GM19324 (cell line): ENCODE measurements at regions not wholly inside any gene's neighbourhood (a gene's known extent, or its start where the extent isn't known, plus 50 kb on each side); places are given as distances from the start of the nearest gene placed in this dataset.
"Not testable (repeated sequence)": the region's sequence is repeated elsewhere in the genome, so short reads cannot be mapped to it uniquely, and the experiment has no call there.

Experiments
- ATAC-seq: cut with Tn5 transposase; IDR thresholded peaks from one replicate; pipeline ENCODE4 v1.9.1; 2021; ENCODE audit warnings: mild to moderate bottlenecking, moderate library complexity; ENCODE audit not compliant: unreplicated experiment, low FRiP score

GRCh38 chr1:234814235-234814634 lies 204.3 kb upstream of the IRF2BP2 start:
- ATAC-seq: not testable (repeated sequence)

- not testable (repeated sequence) for ATAC-seq
Measured at GRCh38 chr1:234811824-234812223, 201.8 kb upstream of the IRF2BP2 start.

- ATAC-seq: not testable (repeated sequence)
Measured at GRCh38 chr1:234810726-234811125, 200.7 kb upstream of the IRF2BP2 start.

GRCh38 chr1:234809854-234810245 lies 199.9 kb upstream of the IRF2BP2 start:
- ATAC-seq: not testable (repeated sequence)

DNA sequence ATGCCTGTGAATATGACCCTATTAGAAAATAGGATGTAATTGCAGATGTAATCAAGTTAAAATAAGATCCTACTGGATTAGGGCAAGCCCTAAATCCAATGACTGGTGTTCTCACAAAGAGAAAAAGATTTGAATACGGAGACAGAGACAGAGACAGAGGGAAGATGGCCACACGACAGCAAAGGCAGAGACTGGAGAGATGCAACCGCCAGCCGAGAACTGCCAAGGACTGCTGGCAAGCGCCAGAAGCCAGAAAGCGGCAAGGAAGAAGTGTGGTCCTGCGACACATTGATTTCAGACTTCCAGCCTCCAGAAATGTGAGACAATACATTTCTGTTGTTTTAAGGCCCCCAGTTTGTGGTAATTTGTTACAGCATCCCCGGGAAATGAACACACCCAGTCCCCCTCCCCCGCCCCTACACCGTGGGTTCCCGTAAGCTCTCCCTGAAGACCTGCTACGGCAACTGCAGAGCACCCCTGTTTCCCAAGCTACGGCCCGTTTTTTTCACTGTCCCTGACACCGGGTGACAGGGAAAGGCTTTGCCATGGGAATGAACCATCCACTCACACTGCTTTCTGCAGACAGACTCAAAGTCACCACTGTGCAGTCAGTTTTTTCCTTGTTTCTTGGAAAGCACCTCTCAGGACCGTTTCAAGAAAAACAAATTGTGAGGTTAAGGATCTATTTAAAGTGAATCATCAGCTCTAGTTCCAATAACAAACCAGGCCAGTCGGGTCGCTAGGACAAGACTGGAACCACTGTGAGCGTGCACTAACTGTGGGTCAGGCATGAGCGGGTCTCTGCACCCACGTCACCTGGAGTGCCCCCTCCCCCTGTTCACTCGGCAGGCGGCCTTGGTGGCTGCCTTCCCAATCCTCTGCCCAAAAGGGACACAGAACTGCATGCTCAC lies 199.2 kb upstream of the IRF2BP2 start:
- ATAC-seq: not testable (repeated sequence)

- ATAC-seq: not testable (repeated sequence)
Measured at GRCh38 chr1:234808459-234808858, 198.5 kb upstream of the IRF2BP2 start.

DNA sequence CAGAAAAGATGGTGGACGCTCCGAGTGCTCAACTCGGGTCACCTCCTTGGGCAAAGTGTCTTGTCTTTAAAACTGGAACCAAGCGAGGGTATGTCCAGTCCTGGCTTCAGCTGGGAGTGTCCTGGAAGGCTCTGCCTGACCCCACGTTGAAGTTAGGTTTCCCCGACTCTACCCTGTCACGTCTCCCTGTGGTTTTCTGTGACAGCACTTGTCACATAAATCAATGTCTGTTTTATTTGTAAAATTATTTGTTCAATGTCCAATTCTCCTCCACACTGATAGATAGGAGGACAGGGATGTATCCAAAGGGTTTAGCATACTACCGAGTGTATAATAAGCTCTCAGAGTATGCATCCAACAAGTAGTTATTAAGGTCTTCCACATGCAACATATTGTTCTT lies 197.7 kb upstream of the IRF2BP2 start:
- ATAC-seq: not testable (repeated sequence)

DNA sequence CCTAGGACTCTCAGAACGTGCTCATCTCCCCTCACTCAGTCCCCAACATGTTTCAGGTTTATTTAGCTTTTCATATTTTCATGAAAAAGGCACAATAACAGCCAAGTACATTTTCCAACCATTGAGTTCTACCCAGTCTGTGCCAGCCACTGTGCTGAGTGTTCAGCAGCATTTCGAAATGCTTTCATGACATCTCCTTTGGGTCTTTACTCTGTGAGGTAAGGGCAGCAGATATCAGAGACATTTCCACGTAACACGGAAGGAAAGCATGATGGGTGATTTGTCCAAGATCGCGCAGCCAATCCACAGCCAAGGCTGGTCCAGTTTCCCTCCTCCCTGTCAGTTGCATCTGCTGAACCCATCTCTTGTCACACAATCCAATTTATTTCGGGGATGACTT lies 192.6 kb upstream of the IRF2BP2 start:
- not testable (repeated sequence) for ATAC-seq

DNA sequence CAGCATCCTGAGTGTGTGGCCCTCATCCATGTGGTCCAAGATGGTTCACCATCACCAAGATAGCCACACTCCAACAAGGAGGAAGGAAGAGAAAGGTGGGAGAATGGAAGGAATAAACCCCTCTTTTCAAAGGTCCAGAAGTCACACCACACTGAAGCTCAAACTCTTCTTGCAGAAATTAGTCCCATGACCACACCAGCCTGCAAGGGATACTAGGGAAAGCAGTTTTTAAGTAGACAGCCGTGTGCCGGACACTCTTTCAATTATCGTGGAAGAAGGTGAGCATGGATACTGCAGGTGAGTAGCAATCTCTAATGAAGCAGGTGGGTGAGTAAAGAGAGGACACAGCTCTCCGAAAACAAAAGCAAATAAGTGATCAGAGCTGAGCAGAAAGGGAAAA lies 191.7 kb upstream of the IRF2BP2 start:
- not testable (repeated sequence) for ATAC-seq

GRCh38 chr1:234801147-234801546 lies 191.2 kb upstream of the IRF2BP2 start:
- ATAC-seq: not testable (repeated sequence)

DNA sequence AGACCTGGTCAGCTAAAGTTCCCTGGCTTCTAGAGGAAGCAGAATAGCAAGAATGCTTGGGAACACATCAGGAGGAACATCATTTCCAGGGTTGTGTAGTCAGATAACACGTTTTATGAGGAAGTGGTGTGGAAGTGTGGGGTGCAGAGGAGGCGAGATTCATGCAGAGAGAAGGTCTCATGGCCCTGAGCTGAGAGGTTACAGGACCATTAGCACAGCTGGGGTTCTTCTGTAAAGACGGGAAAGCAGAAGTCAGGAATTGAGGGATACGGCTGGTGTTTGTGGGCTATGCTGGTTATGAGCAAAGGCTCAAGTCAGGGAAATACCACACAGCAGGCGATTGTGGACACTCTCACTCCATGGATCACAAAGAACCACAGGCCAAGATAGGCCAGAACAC lies 190.6 kb upstream of the IRF2BP2 start:
- ATAC-seq: not testable (repeated sequence)

DNA sequence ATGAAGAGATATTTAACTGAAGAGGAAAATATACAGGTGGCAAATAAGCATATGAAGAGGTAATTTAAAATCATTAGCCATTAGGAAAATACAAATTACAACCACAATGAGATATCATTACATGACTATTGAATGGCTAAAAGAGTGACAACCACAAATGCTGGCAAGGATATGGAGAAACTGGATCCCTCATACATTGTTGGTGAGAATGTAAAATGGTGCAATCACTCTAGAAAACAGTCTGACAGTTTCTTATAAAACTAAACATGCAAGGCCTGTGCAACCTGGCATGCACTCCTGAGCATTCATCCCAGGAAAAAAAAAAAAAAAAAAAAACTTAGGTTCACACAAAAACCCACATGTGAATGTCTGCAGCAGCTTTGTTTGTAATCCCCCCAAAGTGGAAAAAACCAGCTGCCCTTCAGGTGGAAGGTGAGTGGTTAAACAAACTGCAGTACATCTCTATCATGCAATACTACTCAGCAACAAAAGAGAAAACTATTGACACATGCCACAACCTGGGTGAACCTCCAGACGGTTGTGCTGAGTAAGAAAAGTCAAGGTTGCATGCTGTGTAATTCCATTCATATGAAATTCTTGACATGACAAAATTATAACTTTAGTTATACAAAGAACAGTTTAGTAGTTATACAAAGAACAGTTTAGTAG lies 189.2 kb upstream of the IRF2BP2 start:
- ATAC-seq: not testable (repeated sequence)

- not testable (repeated sequence) for ATAC-seq
Measured at GRCh38 chr1:234797216-234797615, 187.2 kb upstream of the IRF2BP2 start.

- ATAC-seq: not testable (repeated sequence)
Measured at GRCh38 chr1:234796438-234796792, 186.4 kb upstream of the IRF2BP2 start.

DNA sequence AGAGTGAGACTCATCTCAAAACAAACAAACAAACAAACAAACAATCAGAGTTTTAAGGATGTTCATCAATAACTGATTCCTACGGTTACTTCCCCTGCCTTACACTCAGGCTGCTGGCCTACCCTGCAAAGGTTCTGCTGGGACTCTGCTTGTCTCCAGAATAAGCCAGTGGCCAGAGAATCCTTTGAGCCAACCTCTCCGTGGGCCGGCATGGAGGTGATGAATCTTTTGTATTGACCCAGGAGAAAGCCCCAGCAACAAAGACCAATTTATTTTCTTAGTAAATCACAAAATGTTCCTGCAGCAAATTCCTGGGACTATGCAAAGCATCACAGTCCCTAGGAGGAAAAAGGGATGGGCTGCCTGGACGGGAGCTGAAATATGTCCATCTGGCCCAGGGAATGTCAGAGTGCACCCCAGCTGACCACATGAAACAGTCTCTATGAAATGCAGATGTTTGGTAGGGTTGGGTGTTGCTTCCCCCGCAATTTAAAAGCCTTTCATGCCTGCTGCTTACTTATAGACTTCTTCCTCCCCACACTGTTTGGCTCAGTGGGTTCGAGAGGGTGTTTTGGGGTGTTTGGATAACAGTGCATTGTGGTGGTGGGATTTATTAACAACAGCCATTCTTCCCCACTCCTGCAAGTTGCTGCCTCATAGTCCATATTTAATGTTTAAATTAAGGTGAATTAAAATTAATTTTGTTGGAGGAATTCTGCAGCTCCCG lies 185.9 kb upstream of the IRF2BP2 start:
- not testable (repeated sequence) for ATAC-seq

DNA sequence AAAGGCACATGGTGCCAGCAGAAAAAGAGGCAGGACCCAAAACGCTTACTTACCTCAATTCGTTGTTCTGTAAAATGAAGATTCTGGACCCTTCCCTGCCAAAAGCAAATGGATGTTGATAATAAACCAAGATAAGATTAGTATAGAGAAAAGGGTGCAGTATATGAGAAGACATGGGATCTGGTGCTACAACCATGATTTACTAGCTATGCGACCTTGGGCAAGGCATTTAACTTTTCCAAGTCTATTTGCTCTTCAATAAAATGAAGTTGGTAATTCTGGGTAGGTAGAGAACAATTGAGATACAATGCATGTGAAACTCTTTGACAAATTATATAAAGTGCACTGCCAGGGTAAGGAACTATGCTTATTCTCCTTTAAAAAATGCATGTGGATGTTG lies 185.0 kb upstream of the IRF2BP2 start:
- ATAC-seq: not testable (repeated sequence)

GRCh38 chr1:234794452-234794851 lies 184.5 kb upstream of the IRF2BP2 start:
- not testable (repeated sequence) for ATAC-seq

- not testable (repeated sequence) for ATAC-seq
Measured at GRCh38 chr1:234793924-234794323, 183.9 kb upstream of the IRF2BP2 start.

- not testable (repeated sequence) for ATAC-seq
Measured at GRCh38 chr1:234792221-234792864, 182.4 kb upstream of the IRF2BP2 start.

DNA sequence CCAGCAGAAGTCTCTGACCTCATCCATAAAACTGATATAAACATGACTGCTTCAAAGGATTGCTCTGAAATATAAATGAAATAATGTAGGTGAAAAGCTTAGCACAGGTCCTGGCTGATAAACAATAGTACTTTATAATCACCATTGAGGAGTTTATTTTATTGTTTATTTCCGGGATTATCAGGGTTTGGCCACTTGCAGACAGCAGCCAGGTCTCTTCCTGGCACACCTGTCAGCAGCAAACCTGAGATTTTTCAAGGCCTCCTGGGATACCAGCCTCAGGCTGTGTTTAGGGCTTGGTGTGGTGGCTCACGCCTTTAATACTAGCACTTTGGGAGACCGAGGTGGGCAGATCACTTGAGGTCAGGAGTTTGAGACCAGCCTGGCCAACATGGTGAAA lies 181.6 kb upstream of the IRF2BP2 start:
- not testable (repeated sequence) for ATAC-seq
